ENCODE measurements at regions not wholly inside any gene's neighbourhood (a gene's known extent, or its start where the extent isn't known, plus 50 kb on each side); places are given as distances from the start of the nearest gene placed in this dataset.

- no peaks in the 10 kb centered on the region for H3K4me1 ChIP-seq
- no peak for DNase-seq
- no peaks in the 10 kb centered on the region for H3K36me3 ChIP-seq (ENCODE audit: low read depth, missing control alignments)
- TF ChIP-seq, protein P1, sequence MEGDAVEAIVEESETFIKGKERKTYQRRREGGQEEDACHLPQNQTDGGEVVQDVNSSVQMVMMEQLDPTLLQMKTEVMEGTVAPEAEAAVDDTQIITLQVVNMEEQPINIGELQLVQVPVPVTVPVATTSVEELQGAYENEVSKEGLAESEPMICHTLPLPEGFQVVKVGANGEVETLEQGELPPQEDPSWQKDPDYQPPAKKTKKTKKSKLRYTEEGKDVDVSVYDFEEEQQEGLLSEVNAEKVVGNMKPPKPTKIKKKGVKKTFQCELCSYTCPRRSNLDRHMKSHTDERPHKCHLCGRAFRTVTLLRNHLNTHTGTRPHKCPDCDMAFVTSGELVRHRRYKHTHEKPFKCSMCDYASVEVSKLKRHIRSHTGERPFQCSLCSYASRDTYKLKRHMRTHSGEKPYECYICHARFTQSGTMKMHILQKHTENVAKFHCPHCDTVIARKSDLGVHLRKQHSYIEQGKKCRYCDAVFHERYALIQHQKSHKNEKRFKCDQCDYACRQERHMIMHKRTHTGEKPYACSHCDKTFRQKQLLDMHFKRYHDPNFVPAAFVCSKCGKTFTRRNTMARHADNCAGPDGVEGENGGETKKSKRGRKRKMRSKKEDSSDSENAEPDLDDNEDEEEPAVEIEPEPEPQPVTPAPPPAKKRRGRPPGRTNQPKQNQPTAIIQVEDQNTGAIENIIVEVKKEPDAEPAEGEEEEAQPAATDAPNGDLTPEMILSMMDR (IDR thresholded peaks at IDR 0.05), result no peak
- no peak for TF ChIP-seq POLR2A (IDR thresholded peaks at IDR 0.05)
- no peak overlapping the region for H3K4me3 ChIP-seq
- no peaks in the 10 kb centered on the region for H3K9me3 ChIP-seq
- intact Hi-C loops (cut with DNase I; ENCODE audit: low total_unique reads), result no loop called here
- H3K27me3 ChIP-seq, result no peaks in the 10 kb centered on the region
- H3K27ac ChIP-seq, result no peak overlapping the region
- 22 to 40% methylated on average over 1 of the region's 1 CpG for WGBS, 2 donors
Observed at GRCh38 chr2:83067947-83068346, 1391.1 kb downstream of the SUCLG1 start.

GRCh38 chr2:83063933-83064332 is 1395.1 kb downstream of the SUCLG1 start:
- H3K4me3 ChIP-seq, result no peak overlapping the region
- intact Hi-C loops (cut with DNase I; ENCODE audit: low total_unique reads), result no loop called here

DNA sequence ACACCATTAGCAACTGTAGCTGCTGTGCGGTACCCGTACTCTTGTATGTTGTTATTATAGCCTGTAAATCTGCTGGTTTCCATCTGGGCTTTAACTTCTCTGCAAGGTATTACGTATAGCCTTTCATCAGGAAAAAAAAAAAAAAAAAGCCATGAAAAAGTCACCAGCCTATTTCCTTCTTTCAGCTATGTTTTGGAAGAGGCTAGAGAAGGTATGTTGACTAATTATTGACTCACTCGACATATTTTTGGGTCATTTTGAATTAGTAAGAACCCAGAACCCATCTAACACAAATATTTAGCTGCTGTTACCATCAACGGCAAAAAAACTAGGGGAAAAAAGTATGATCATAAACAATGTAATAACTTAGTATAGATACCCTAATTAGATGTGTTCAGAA is 1395.6 kb downstream of the SUCLG1 start:
- intact Hi-C loops (cut with DNase I; ENCODE audit: low total_unique reads), result no loop called here
- no peak overlapping the region for H3K4me3 ChIP-seq
- TF ChIP-seq, protein P1 (IDR thresholded peaks at IDR 0.05), result no peak
- TF ChIP-seq POLR2A (IDR thresholded peaks at IDR 0.05), result no peak
- H3K9me3 ChIP-seq, result no peaks in the 10 kb centered on the region
- DNase-seq, result no peak
- H3K36me3 ChIP-seq (ENCODE audit: low read depth, missing control alignments), result no peaks in the 10 kb centered on the region
- WGBS, 2 donors, result 83 to 92% methylated on average over 5 of the region's 5 CpGs
- no peaks in the 10 kb centered on the region for H3K4me1 ChIP-seq
- H3K27me3 ChIP-seq, result no peaks in the 10 kb centered on the region
- no peak overlapping the region for H3K27ac ChIP-seq

More at GRCh38 chr2:83063933-83064332, 1395.1 kb downstream of the SUCLG1 start:
- 91 to 92% methylated on average over 1 of the region's 1 CpG for WGBS, 2 donors
- Histone ChIP-seq H3K27ac (no peak overlapping the region), H3K4me1 (no peaks in the 10 kb centered on the region), H3K9me3 (no peaks in the 10 kb centered on the region), H3K36me3 (ENCODE audit: low read depth, missing control alignments) (no peaks in the 10 kb centered on the region), H3K27me3 (no peaks in the 10 kb centered on the region)
- TF ChIP-seq POLR2A (IDR thresholded peaks at IDR 0.05), result no peak
- TF ChIP-seq, protein P1 (IDR thresholded peaks at IDR 0.05), result no peak
- no peak for DNase-seq

GRCh38 chr2:83058683-83059082 is 1400.4 kb downstream of the SUCLG1 start:
- H3K9me3 ChIP-seq, result no peaks in the 10 kb centered on the region
- H3K27ac ChIP-seq, result no peak overlapping the region
- DNase-seq, result no peak
- no peak for TF ChIP-seq POLR2A (IDR thresholded peaks at IDR 0.05)
- TF ChIP-seq, protein P1 (IDR thresholded peaks at IDR 0.05), result no peak
- peaks cover 6% of the 10 kb centered on the region for H3K4me1 ChIP-seq
- H3K36me3 ChIP-seq (ENCODE audit: low read depth, missing control alignments), result no peaks in the 10 kb centered on the region
- 77 to 90% methylated on average over 2 of the region's 2 CpGs for WGBS, 2 donors
- H3K27me3 ChIP-seq, result no peaks in the 10 kb centered on the region
- intact Hi-C loops (cut with DNase I; ENCODE audit: low total_unique reads), result no loop called here
- H3K4me3 ChIP-seq, result no peak overlapping the region

GRCh38 chr2:83055376-83056010 is 1403.6 kb downstream of the SUCLG1 start:
- H3K9me3 ChIP-seq, result no peaks in the 10 kb centered on the region
- TF ChIP-seq, protein P1 (IDR thresholded peaks at IDR 0.05), result no peak
- TF ChIP-seq POLR2A (IDR thresholded peaks at IDR 0.05), result no peak
- H3K27ac ChIP-seq, result no peak overlapping the region
- no peaks in the 10 kb centered on the region for H3K36me3 ChIP-seq (ENCODE audit: low read depth, missing control alignments)
- WGBS, 2 donors, result 15 to 29% methylated on average over 1 of the region's 1 CpG
- no peak for DNase-seq
- H3K27me3 ChIP-seq, result no peaks in the 10 kb centered on the region
- intact Hi-C loops (cut with DNase I; ENCODE audit: low total_unique reads), result no loop called here
- H3K4me1 ChIP-seq, result peaks cover 13% of the 10 kb centered on the region
- no peak overlapping the region for H3K4me3 ChIP-seq

All from testis (tissue), 2 donors.